ENCODE measurements at regions not wholly inside any gene's neighbourhood (a gene's known extent, or its start where the extent isn't known, plus 50 kb on each side); places are given as distances from the start of the nearest gene placed in this dataset.

DNA sequence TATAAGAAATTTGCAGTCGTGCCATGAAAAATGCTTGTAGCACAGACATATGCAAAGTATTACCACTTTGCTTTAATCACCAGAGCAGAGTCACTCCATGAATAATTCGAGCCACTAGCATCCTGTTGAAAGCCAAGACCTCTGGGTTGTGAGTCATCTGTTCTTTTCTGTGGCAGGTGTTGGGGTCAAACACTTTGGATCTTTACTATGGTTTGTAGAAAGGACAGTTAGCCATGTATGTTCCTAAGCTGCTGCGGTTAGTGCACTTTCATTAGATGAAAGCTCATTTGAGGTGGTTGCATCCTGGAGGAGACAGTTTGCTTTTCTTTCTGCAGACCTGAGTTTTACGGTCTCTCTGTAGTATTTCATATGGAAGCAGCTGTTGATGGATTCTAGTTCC lies 223.7 kb downstream of the DMRT2 start:
- TF ChIP-seq POLR2A (IDR thresholded peaks at IDR 0.05), result no peak
- TF ChIP-seq, protein P1, sequence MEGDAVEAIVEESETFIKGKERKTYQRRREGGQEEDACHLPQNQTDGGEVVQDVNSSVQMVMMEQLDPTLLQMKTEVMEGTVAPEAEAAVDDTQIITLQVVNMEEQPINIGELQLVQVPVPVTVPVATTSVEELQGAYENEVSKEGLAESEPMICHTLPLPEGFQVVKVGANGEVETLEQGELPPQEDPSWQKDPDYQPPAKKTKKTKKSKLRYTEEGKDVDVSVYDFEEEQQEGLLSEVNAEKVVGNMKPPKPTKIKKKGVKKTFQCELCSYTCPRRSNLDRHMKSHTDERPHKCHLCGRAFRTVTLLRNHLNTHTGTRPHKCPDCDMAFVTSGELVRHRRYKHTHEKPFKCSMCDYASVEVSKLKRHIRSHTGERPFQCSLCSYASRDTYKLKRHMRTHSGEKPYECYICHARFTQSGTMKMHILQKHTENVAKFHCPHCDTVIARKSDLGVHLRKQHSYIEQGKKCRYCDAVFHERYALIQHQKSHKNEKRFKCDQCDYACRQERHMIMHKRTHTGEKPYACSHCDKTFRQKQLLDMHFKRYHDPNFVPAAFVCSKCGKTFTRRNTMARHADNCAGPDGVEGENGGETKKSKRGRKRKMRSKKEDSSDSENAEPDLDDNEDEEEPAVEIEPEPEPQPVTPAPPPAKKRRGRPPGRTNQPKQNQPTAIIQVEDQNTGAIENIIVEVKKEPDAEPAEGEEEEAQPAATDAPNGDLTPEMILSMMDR (IDR thresholded peaks at IDR 0.05), result no peak
- TF ChIP-seq EP300 (IDR thresholded peaks at IDR 0.05), result no peak
- TF ChIP-seq POLR2AphosphoS5 (IDR thresholded peaks at IDR 0.05), result no peak
- Histone ChIP-seq H3K4me1 (no peaks in the 10 kb centered on the region), H3K27ac (no peak overlapping the region), H3K36me3 (no peaks in the 10 kb centered on the region), H3K27me3 (no peaks in the 10 kb centered on the region), H3K4me3 (no peak overlapping the region), H3K9me3 (no peaks in the 10 kb centered on the region)
- DNase-seq, result no peak
- WGBS, 5 donors, result 62 to 73% (median 68%) methylated on average over 4 of the region's 4 CpGs
- intact Hi-C loops (cut with DNase I; ENCODE audit: low total_unique reads), result no loop called here

DNA sequence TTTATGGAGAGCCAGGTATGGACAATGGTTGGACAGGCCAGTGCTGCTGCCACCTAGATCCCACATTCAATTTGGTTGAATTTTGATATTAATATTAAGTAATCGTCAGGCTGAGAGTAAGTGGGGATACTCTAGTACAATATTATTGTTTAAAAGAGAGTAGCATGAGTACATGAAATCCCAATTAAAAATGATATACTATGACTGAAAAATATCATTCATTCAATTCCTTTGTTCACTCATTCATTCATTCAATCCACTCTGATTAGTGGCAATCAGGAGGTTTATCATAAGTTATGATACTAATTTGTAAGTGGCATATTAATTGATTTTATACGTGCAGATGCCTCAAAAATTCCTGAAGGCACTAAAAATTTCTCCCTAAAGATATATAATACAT lies 224.2 kb downstream of the DMRT2 start:
- no peaks in the 10 kb centered on the region for H3K9me3 ChIP-seq
- TF ChIP-seq EP300 (IDR thresholded peaks at IDR 0.05) (no peak), POLR2AphosphoS5 (IDR thresholded peaks at IDR 0.05) (no peak), POLR2A (IDR thresholded peaks at IDR 0.05) (no peak)
- TF ChIP-seq, protein P1 (IDR thresholded peaks at IDR 0.05), result no peak
- no peaks in the 10 kb centered on the region for H3K36me3 ChIP-seq
- H3K4me1 ChIP-seq, result no peaks in the 10 kb centered on the region
- intact Hi-C loops (cut with DNase I; ENCODE audit: low total_unique reads), result no loop called here
- H3K4me3 ChIP-seq, result no peak overlapping the region
- 85 to 94% (median 90%) methylated on average over 2 of the region's 2 CpGs for WGBS, 5 donors
- no peaks in the 10 kb centered on the region for H3K27me3 ChIP-seq
- H3K27ac ChIP-seq, result no peak overlapping the region
- DNase-seq, result no peak

DNA sequence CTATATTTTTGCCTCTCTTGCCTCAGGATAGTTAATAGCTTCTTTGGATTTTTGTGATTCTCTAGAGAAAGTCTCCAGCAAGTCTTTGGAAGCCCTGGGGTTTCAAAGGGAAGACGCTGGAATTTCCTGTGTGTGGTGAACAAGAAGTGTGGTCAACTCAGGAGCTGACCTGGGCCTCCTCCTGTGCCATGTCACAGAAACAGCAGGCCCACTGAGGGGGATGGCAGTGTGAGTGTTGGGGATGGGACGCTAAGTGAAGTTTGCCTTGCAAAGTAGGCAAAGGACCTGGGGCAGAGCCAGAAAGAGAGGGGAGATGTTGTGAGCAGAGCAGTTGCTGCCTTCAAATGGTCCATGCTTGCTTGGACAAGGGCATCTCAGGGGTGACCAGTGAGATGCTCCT lies 226.3 kb downstream of the DMRT2 start:
- Histone ChIP-seq H3K9me3 (no peaks in the 10 kb centered on the region), H3K4me3 (no peak overlapping the region), H3K4me1 (no peaks in the 10 kb centered on the region), H3K27ac (no peak overlapping the region), H3K36me3 (no peaks in the 10 kb centered on the region), H3K27me3 (no peaks in the 10 kb centered on the region)
- DNase-seq, result no peak
- intact Hi-C loops (cut with DNase I; ENCODE audit: low total_unique reads), result no loop called here
- WGBS, 5 donors, result 34 to 45% (median 37%) methylated on average over 2 of the region's 2 CpGs
- TF ChIP-seq EP300 (IDR thresholded peaks at IDR 0.05) (no peak), POLR2AphosphoS5 (IDR thresholded peaks at IDR 0.05) (no peak), POLR2A (IDR thresholded peaks at IDR 0.05) (no peak)
- TF ChIP-seq, protein P1 (IDR thresholded peaks at IDR 0.05), result no peak

DNA sequence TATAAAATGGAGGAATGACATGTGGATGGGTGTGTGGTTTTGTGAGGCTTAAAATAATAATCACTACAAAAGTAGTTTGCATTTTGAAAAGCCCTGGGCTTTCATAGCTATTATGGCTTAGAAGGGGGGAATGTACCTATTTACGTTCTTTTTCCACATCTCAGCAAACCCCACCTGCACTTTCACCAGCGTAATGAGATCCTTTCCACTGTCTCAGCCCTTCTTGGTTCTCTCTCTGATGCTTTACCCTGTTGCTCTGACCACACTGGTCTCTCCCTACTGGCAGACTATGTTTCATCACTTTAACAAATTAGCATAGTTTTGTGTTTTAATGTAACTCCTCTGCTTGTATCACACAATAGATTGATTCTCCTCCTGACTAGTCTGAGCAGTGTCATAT lies 234.6 kb downstream of the DMRT2 start:
- intact Hi-C loops (cut with DNase I; ENCODE audit: low total_unique reads), result no loop called here
- Histone ChIP-seq H3K4me1 (no peaks in the 10 kb centered on the region), H3K4me3 (no peak overlapping the region), H3K27ac (no peak overlapping the region), H3K36me3 (no peaks in the 10 kb centered on the region), H3K27me3 (no peaks in the 10 kb centered on the region), H3K9me3 (no peaks in the 10 kb centered on the region)
- WGBS, 5 donors, result 83 to 89% (median 87%) methylated on average over 2 of the region's 2 CpGs
- no peak for DNase-seq
- TF ChIP-seq, protein P1 (IDR thresholded peaks at IDR 0.05), result no peak
- TF ChIP-seq POLR2AphosphoS5 (IDR thresholded peaks at IDR 0.05) (no peak), EP300 (IDR thresholded peaks at IDR 0.05) (no peak), POLR2A (IDR thresholded peaks at IDR 0.05) (no peak)

All from stomach (tissue), 8 donors.